HepG2 (cell line): ENCODE measurements at regions not wholly inside any gene's neighbourhood (a gene's known extent, or its start where the extent isn't known, plus 50 kb on each side); places are given as distances from the start of the nearest gene placed in this dataset.

Experiments used
- ATAC-seq: fragments of 200-7000 bp; cut with Tn5 transposase; 3 replicates; pipeline ENCODE4 v1.9.1; 2020; ENCODE audit warnings: mild to moderate bottlenecking, moderate library complexity
- BruUV-seq: library from RNA; stranded (reverse); fragments of 400-500 nt; replicated peaks from 2 replicates; lab custom pipeline; 2021; lab: Mats Ljungman, UMichigan
- CTCF ChIA-PET: fragments of 300-600 bp; formaldehyde crosslinking; extraction: SDS; loops from one replicate; lab custom pipeline; 2021; ENCODE audit warnings: low total read pairs, inconsistent platforms, low intra/inter-chr PET ratio; lab: Yijun Ruan, JAX
- POLR2A ChIA-PET: fragments of 350-600 bp; sonication (Branson Sonifier 250); formaldehyde crosslinking; loops from one replicate; lab custom pipeline; 2020; ENCODE audit warnings: antibody characterized with exemption, inconsistent platforms; lab: Yijun Ruan, JAX
- DNase-seq: peaks from one replicate; pipeline ENCODE4 v3.0.0-alpha.2; 2015; ENCODE audit warnings: low spot score
- FAIRE-seq: peaks from 3 replicates; lab custom pipeline; 2011; peaks lifted over from hg19 to GRCh38; lab: Jason Lieb, UNC
- H2AFZ ChIP-seq: one replicate; pipeline ENCODE4 v1.6.1; 2011; ENCODE audit warnings: low read length, inconsistent platforms
- H3K27ac ChIP-seq: fragments of 300-600 bp; 3 replicates; pipeline ENCODE4 v1.8.0; 2011; ENCODE audit warnings: mixed run types, mild to moderate bottlenecking, mixed read lengths, low read length, inconsistent platforms; ENCODE audit not compliant: insufficient read depth; ENCODE audit errors: extremely low read length
- H3K27me3 ChIP-seq, 2 experiments: fragments of 200-600 bp in 1 of 2; 2 replicates in 1 of 2; 3 replicates in 1 of 2; pipeline versions ENCODE4 v1.6.0 to v1.8.0; 2011; ENCODE audit warnings: low read length in 2 of 2, mild to moderate bottlenecking in 2 of 2, moderate library complexity in 2 of 2, inconsistent platforms in 1 of 2; ENCODE audit not compliant: insufficient read depth in 2 of 2, control insufficient read depth in 1 of 2
- H3K36me3 ChIP-seq, 2 experiments: fragments of 200-600 bp in 1 of 2; replicated peaks in 1 of 2; 2 replicates in 1 of 2; 3 replicates in 1 of 2; pipeline versions ENCODE4 v1.5.1 to v1.8.0; 2011; ENCODE audit warnings: low read length in 2 of 2, inconsistent platforms in 1 of 2; ENCODE audit not compliant: insufficient read depth in 2 of 2, control insufficient read depth in 1 of 2
- H3K4me1 ChIP-seq: 2 replicates; pipeline ENCODE4 v1.5.1; 2012; ENCODE audit warnings: low read length, inconsistent platforms; ENCODE audit not compliant: insufficient read depth
- H3K4me2 ChIP-seq: 2 replicates; pipeline ENCODE4 v1.6.0; 2011; ENCODE audit warnings: low read depth, low read length, inconsistent platforms
- H3K4me3 ChIP-seq, 3 experiments: fragments of 200-600 bp in 1 of 3; sonication (generic), shearing (Covaris generic) in 1 of 3; replicated peaks in 1 of 3; 2 replicates each; pipeline ENCODE4 v1.5.1; 2011 to 2016; ENCODE audit warnings: low read length in 3 of 3, inconsistent platforms in 2 of 3, low read depth in 2 of 3, mild to moderate bottlenecking in 2 of 3, control low read depth in 1 of 3, mixed read lengths in 1 of 3; ENCODE audit not compliant: insufficient read depth in 1 of 3
- H3K79me2 ChIP-seq: one replicate; pipeline ENCODE4 v1.6.1; 2011; ENCODE audit warnings: low read length, inconsistent platforms; ENCODE audit not compliant: insufficient read depth
- H3K9ac ChIP-seq: 2 replicates; pipeline ENCODE4 v1.6.0; 2011; ENCODE audit warnings: mild to moderate bottlenecking, low read depth, low read length, inconsistent platforms; ENCODE audit not compliant: insufficient read depth
- H3K9me3 ChIP-seq: 2 replicates; pipeline ENCODE4 v1.5.1; 2012; ENCODE audit warnings: mild to moderate bottlenecking, low read length
- H4K20me1 ChIP-seq: 2 replicates; pipeline ENCODE4 v1.6.0; 2011; ENCODE audit warnings: inconsistent platforms, mild to moderate bottlenecking, low read length, moderate library complexity; ENCODE audit not compliant: insufficient read depth
- EP300 ChIP-seq, 3 experiments: sonication (generic) in 1 of 3; formaldehyde crosslinking in 1 of 3; IDR thresholded peaks; 2 replicates each; pipeline versions ENCODE4 v1.5.1 to v1.6.1; 2011 to 2020; ENCODE audit warnings: low read depth in 2 of 3, low read length in 2 of 3, borderline replicate concordance in 1 of 3, improper control_type of control experiment in 1 of 3, mild to moderate bottlenecking in 1 of 3, missing genetic modification reagents in 1 of 3, moderate library complexity in 1 of 3
- HBP1 ChIP-seq: IDR thresholded peaks from 2 replicates; pipeline ENCODE4 v1.6.1; 2016; ENCODE audit warnings: low read depth, control low read depth
- HES4 ChIP-seq: sonication (generic); formaldehyde crosslinking; IDR thresholded peaks from 2 replicates; pipeline ENCODE4 v1.9.0; 2021; ENCODE audit warnings: mild to moderate bottlenecking, missing genetic modification reagents, borderline replicate concordance
- HHEX ChIP-seq: IDR thresholded peaks from 2 replicates; pipeline ENCODE4 v1.6.1; 2016; ENCODE audit warnings: control low read depth
- HMGXB4 ChIP-seq, 2 experiments: sonication (generic) in 1 of 2; formaldehyde crosslinking in 1 of 2; IDR thresholded peaks; 2 replicates each; pipeline versions ENCODE4 v1.4.0 to v1.6.1; 2018 to 2020; ENCODE audit warnings: missing genetic modification reagents in 2 of 2, borderline replicate concordance in 1 of 2, low read depth in 1 of 2, mild to moderate bottlenecking in 1 of 2, missing biosample characterization in 1 of 2
- REPIN1 ChIP-seq: sonication (generic); formaldehyde crosslinking; IDR thresholded peaks from 2 replicates; pipeline ENCODE4 v1.8.0; 2022; ENCODE audit warnings: missing genetic modification reagents, low read depth, mild to moderate bottlenecking, borderline replicate concordance
- RFXAP ChIP-seq: sonication (generic); formaldehyde crosslinking; IDR thresholded peaks from 2 replicates; pipeline ENCODE4 v1.4.0; 2020; ENCODE audit warnings: missing genetic modification reagents, borderline replicate concordance
- SCMH1 ChIP-seq: sonication (generic); formaldehyde crosslinking; IDR thresholded peaks from 2 replicates; pipeline ENCODE4 v1.9.0; 2021; ENCODE audit warnings: missing genetic modification reagents, mild to moderate bottlenecking, borderline replicate concordance
- SNAPC5 ChIP-seq: sonication (generic); formaldehyde crosslinking; IDR thresholded peaks from 2 replicates; pipeline ENCODE4 v1.8.1; 2023; ENCODE audit warnings: mild to moderate bottlenecking, missing genetic modification reagents, borderline replicate concordance
- TRIM22 ChIP-seq: fragments of 450-650 bp; IDR thresholded peaks from 2 replicates; pipeline ENCODE4 v1.6.1; 2017
- ZFP41 ChIP-seq: sonication (generic); formaldehyde crosslinking; IDR thresholded peaks from 2 replicates; pipeline ENCODE4 v1.4.0; 2020; ENCODE audit warnings: mild to moderate bottlenecking, missing genetic modification reagents, borderline replicate concordance
- ZNF101 ChIP-seq: sonication (generic); formaldehyde crosslinking; IDR thresholded peaks from 2 replicates; pipeline ENCODE4 v1.4.0; 2020; ENCODE audit warnings: mild to moderate bottlenecking, low read depth, missing genetic modification reagents, borderline replicate concordance
- ZNF496 ChIP-seq: sonication (generic); formaldehyde crosslinking; IDR thresholded peaks from 2 replicates; pipeline ENCODE4 v1.8.1; 2023; ENCODE audit warnings: mild to moderate bottlenecking, moderate library complexity, missing genetic modification reagents; ENCODE audit not compliant: insufficient replicate concordance
- ZNF660 ChIP-seq: sonication (generic); formaldehyde crosslinking; IDR thresholded peaks from 2 replicates; pipeline ENCODE4 v1.5.1; 2020; ENCODE audit warnings: mild to moderate bottlenecking, low read depth, missing genetic modification reagents, borderline replicate concordance
- ZNF766 ChIP-seq: sonication (generic); formaldehyde crosslinking; IDR thresholded peaks from 2 replicates; pipeline ENCODE4 v1.5.0; 2020; ENCODE audit warnings: missing genetic modification reagents, borderline replicate concordance
- ZSCAN20 ChIP-seq: sonication (generic); formaldehyde crosslinking; IDR thresholded peaks from 2 replicates; pipeline ENCODE4 v1.4.0; 2020; ENCODE audit warnings: missing genetic modification reagents, mild to moderate bottlenecking, borderline replicate concordance
- WGBS: methylation state at CpG from one replicate; pipeline ENCODE4 v1.1.6; 2017; ENCODE audit warnings: low lambda C conversion rate; 5-methylcytosine and 5-hydroxymethylcytosine counted together
- in situ Hi-C: cut with HindIII; loops from 2 replicates; pipeline ENCODE4 v1.10.0; 2017; ENCODE audit warnings: low pct_unique_long_range_greater_than_20kb; ENCODE audit not compliant: extremely low pct_ligation_motif_present
- intact Hi-C: fragments of 100-400 bp; cut with micrococcal nuclease; formaldehyde crosslinking; loops from one replicate; pipeline ENCODE4 v1.10.0; 2022; ENCODE audit not compliant: unreplicated experiment

- H3K4me1 ChIP-seq = peaks cover 32% of the 10 kb centered on the region
- no peak overlapping the region for H3K9ac ChIP-seq
- H3K9me3 ChIP-seq = no peaks in the 10 kb centered on the region
- no peak overlapping the region for H3K4me2 ChIP-seq
- in situ Hi-C loops (no loop called here), intact Hi-C loops (no loop called here)
- ATAC-seq (no peak), DNase-seq (no peak), FAIRE-seq (no peak)
- 82% methylated on average over 4 of the region's 4 CpGs for WGBS
- no peak overlapping the region for H3K4me3 ChIP-seq
- no TSS peak for BruUV-seq
- H4K20me1 ChIP-seq = no peaks in the 10 kb centered on the region; the same call in 1 of the 2 replicates
- H3K27me3 ChIP-seq = no peaks in the 10 kb centered on the region
- no peak overlapping the region for H3K27ac ChIP-seq
- H3K79me2 ChIP-seq = peaks cover 16% of the 10 kb centered on the region
- POLR2A ChIA-PET = interaction anchor here (1.0 kb wide), 1 partner anchor 70 kb away, joined by 3 read pairs; no protein-coding TSS in a partner anchor
- H2AFZ ChIP-seq = no peak overlapping the region
- CTCF ChIA-PET = no interaction called here
- no peaks in the 10 kb centered on the region for H3K36me3 ChIP-seq
- TF ChIP-seq HES4 (CRISPR knock-in tag) (no peak), RFXAP (CRISPR knock-in tag) (no peak), ZFP41 (CRISPR knock-in tag) (no peak), HBP1 (CRISPR knock-in tag) (no peak), HMGXB4 (CRISPR knock-in tag; IDR thresholded peaks at IDR 0.05; ENCODE audit: borderline replicate concordance in 1 of 2, low read depth in 1 of 2) (no peak), HHEX (CRISPR knock-in tag) (no peak), TRIM22 (no peak), EP300 (IDR thresholded peaks at IDR 0.05; ENCODE audit: low read depth in 2 of 2, low read length in 2 of 2) (no peak), EP300 (CRISPR knock-in tag; IDR thresholded peaks at IDR 0.05; ENCODE audit: borderline replicate concordance) (no peak), SNAPC5 (CRISPR knock-in tag) (no peak), ZNF766 (no peak), SCMH1 (no peak), ZNF101 (CRISPR knock-in tag) (no peak), ZNF496 (no peak), ZNF660 (no peak), REPIN1 (CRISPR knock-in tag) (no peak), ZSCAN20 (CRISPR knock-in tag) (no peak)
Observed at GRCh38 chr9:130766927-130767307, 68.1 kb upstream of the ABL1 start.
